ENCODE measurements at regions not wholly inside any gene's neighbourhood (a gene's known extent, or its start where the extent isn't known, plus 50 kb on each side); places are given as distances from the start of the nearest gene placed in this dataset.

- no peak for DNase-seq (ENCODE audit: low read depth)
Observed at GRCh38 chr10:52688899-52689298, 83.7 kb downstream of the MBL2 start.

GRCh38 chr10:52696232-52696631 lies 76.4 kb downstream of the MBL2 start:
- DNase-seq (ENCODE audit: low read depth): no peak

- no peak for DNase-seq (ENCODE audit: low read depth)
Observed at GRCh38 chr10:52701647-52702046, 70.9 kb downstream of the MBL2 start.

- DNase-seq (ENCODE audit: low read depth): no peak
Observed at GRCh38 chr10:52703451-52703850, 69.1 kb downstream of the MBL2 start.

GRCh38 chr10:52703898-52704297 lies 68.7 kb downstream of the MBL2 start:
- no peak for DNase-seq (ENCODE audit: low read depth)

- DNase-seq (ENCODE audit: low read depth): no peak
Observed at GRCh38 chr10:52706332-52707070, 66.1 kb downstream of the MBL2 start.

All from HS-27A (cell line).